ENCODE measurements at regions not wholly inside any gene's neighbourhood (a gene's known extent, or its start where the extent isn't known, plus 50 kb on each side); places are given as distances from the start of the nearest gene placed in this dataset.

DNA sequence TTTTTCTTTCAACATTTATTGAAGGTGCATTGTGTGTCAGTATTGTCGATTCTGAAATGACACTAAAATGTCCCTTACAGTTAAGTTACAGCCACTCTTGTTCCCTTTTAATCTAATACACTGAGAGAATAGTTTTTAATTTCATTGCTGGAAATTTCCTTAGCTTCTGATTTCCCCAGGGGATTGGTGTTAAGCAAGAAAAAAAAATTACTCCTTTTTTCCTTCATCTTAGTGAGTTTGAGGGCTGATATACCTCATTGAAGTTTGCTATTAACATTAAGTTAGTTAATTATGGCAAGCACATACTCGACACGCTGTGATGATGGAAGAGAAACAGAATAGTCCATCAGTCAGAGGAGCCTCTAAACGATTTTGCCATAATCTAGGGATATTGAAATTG lies 57.0 kb upstream of the EXOC4 start:
- no peak for DNase-seq

DNA sequence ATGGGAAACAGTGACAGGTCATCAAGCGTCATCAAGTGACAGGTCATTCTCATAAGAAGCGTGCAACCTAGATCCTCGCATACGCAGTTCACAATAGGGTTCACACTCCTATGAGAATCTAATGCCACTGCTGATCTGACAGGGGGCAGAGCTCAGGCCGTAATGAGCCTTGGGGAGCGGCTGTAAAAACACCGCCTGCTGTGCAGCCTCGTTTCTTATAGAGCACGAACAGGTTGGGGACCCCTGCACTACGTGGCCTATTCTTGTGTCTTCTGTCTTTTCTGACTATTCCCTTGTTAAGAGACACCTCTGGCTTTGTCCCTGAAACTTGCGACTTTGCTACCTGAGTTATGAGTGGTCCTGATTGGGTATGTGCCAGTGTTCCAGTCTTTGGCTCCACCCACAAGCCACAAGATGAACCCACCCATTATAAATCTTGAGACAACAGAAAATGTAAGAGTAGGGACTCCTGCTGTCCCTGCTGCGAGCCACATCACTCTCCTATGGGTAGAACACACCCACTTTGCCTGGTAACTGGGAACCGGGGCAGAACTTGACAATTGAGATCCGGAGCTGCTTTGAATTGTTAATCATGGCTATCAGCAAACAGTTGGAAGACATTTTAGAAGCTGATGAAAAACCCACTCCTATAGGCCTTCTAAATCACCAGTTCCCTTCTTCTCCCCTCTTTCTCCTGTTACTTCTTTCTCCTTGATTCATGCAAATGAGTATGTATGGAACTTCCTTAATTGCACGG lies 55.8 kb upstream of the EXOC4 start:
- no peak for DNase-seq

- no peak for DNase-seq
These were observed 54.8 kb upstream of the EXOC4 start for GRCh38 chr7:133197972-133198544.

DNA sequence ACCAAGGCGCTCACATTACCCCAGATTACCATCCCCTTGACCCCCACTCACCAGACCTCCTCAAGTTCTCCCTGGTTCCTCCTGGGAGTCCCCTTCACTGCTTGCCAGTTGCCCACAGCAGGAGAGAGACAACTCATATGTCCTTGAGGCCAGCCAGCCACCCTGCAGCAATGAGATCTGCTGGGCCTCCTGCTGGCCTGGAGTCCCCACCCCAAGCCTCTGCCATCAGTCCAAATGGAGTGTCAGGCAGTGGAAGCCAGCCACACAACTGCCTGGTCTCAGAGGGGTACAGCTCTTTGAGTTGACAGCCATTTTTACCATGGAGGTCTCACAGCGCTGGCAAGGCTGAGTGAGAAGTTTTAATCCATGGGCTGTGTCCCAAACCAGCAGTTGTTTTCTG lies 53.0 kb upstream of the EXOC4 start:
- no peak for DNase-seq

GRCh38 chr7:133201470-133201869 lies 51.4 kb upstream of the EXOC4 start:
- DNase-seq = no peak

GRCh38 chr7:133202942-133203341 lies 49.9 kb upstream of the EXOC4 start:
- no peak for DNase-seq

Measured in inflammatory macrophage (primary cell).